Activated CD4-positive, alpha-beta memory T cell treated with anti-CD3 and anti-CD28 coated beads, Interleukin-2, amount 10 ng/mL, durations not matched to agents 7 days and 5 days (primary cell): ENCODE measurements at regions not wholly inside any gene's neighbourhood (a gene's known extent, or its start where the extent isn't known, plus 50 kb on each side); places are given as distances from the start of the nearest gene placed in this dataset.

Experiments used
- CTCF ChIA-PET: fragments of 350-600 bp; sonication (Branson Sonifier 250); formaldehyde crosslinking; loops from one replicate; lab custom pipeline; 2021; ENCODE audit warnings: antibody characterized with exemption, inconsistent platforms; lab: Charles Lee
- POLR2A ChIA-PET: fragments of 350-600 bp; sonication (Branson Sonifier 250); formaldehyde crosslinking; loops from one replicate; lab custom pipeline; 2021; ENCODE audit warnings: antibody characterized with exemption; lab: Charles Lee
- DNase-seq: peaks from one replicate; pipeline ENCODE4 v3.0.0-alpha.2; 2020
- H3K27ac Mint-ChIP-seq: one replicate; pipeline ENCODE4 v1.8.0; 2021; ENCODE audit warnings: mild to moderate bottlenecking, mixed read lengths
- H3K27me3 Mint-ChIP-seq: one replicate; pipeline ENCODE4 v1.8.0; 2021; ENCODE audit warnings: mixed read lengths
- H3K36me3 Mint-ChIP-seq: one replicate; pipeline ENCODE4 v1.8.0; 2021; ENCODE audit warnings: low read depth, mixed read lengths
- H3K4me1 Mint-ChIP-seq: one replicate; pipeline ENCODE4 v1.8.0; 2021; ENCODE audit warnings: mixed read lengths
- H3K4me3 Mint-ChIP-seq: one replicate; pipeline ENCODE4 v1.8.0; 2021; ENCODE audit warnings: mild to moderate bottlenecking, mixed read lengths
- H3K9me3 Mint-ChIP-seq: one replicate; pipeline ENCODE4 v1.8.0; 2021; ENCODE audit warnings: mixed read lengths

GRCh38 chr9:23926368-23926767, 100.3 kb upstream of the ELAVL2 start:
- Mint-ChIP-seq H3K9me3 (no peaks in the 10 kb centered on the region), H3K36me3 (no peaks in the 10 kb centered on the region), H3K4me1 (no peaks in the 10 kb centered on the region), H3K27me3 (no peaks in the 10 kb centered on the region), H3K27ac (no peak overlapping the region), H3K4me3 (no peak overlapping the region)
- no peak for DNase-seq
- ChIA-PET POLR2A (no interaction called here), CTCF (no interaction called here)

DNA sequence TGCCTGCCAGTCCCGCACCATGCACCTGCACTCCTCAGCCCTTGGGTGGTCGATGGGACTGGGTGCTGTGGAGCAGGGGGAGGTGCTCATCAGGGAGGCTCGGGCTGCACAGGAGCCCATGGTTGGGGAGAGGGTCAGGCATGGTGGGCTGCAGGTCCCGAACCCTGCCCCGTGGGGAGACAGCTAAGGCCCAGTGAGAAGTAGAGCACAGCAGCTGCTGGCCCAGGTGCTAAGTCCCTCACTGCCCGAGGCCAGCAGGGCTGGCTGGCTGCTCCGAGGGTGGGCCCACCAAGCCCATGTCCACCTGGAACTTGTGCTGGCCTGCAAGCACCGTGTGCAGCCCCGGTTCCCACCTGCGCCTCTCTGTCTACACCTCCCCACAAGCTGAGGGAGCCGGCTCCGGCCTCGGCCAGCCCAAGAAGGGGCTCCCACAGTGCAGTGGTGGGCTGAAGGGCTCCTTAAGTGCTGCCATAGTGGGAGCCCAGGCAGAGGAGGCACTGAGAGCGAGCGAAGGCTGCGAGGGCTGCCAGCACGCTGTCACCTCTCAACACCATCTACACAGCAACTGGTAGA, 88.5 kb upstream of the ELAVL2 start:
- no peaks in the 10 kb centered on the region for H3K36me3 Mint-ChIP-seq
- no peaks in the 10 kb centered on the region for H3K4me1 Mint-ChIP-seq
- peaks cover 15% of the 10 kb centered on the region for H3K9me3 Mint-ChIP-seq
- H3K27me3 Mint-ChIP-seq: no peaks in the 10 kb centered on the region
- H3K27ac Mint-ChIP-seq: no peak overlapping the region
- CTCF ChIA-PET: no interaction called here
- no peak overlapping the region for H3K4me3 Mint-ChIP-seq
- no peak for DNase-seq
- POLR2A ChIA-PET: no interaction called here

DNA sequence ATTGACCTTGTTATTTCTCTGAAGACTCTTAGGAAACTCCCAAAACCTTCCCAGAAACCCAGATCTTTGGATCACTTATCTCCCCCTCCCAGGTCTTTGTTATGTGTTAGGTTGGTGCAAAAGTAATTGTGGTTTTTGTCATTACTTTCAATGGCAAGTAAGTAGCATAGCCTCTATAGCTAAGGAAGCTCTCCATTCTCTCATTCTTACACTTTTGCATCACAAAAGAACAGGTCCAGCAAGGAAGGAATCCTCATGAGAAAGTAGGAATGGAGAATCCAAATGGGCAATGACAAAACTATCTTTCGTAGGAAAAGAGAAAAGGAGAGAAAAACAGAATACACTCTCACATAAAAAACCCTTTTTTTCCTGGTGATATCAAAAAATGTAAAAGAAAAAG, 81.3 kb upstream of the ELAVL2 start:
- H3K27ac Mint-ChIP-seq: no peak overlapping the region
- H3K27me3 Mint-ChIP-seq: no peaks in the 10 kb centered on the region
- H3K4me3 Mint-ChIP-seq: no peak overlapping the region
- POLR2A ChIA-PET: no interaction called here
- H3K36me3 Mint-ChIP-seq: no peaks in the 10 kb centered on the region
- peaks cover 4% of the 10 kb centered on the region for H3K9me3 Mint-ChIP-seq
- CTCF ChIA-PET: no interaction called here
- H3K4me1 Mint-ChIP-seq: no peaks in the 10 kb centered on the region
- DNase-seq: no peak

DNA sequence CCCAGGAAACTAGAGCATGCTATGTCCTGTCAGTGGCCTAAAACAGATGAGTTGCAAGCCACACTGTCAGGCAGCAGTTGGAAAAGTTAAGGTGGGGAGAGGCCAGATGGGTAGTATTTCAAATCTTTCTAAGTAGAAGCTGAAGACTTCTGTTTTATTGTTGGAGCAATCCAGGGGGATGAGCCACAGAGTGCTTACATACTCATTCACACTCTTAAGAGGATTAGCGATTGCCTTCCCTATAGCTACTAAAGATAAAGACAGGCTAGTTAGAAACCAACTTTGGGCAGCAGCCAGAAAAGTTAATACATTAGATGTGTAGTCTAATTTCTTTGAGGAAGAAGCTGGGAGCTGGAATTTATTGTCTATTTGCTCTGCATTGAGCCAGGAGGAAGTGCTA, 61.7 kb upstream of the ELAVL2 start:
- ChIA-PET CTCF (no interaction called here), POLR2A (no interaction called here)
- peaks cover 14% of the 10 kb centered on the region for H3K9me3 Mint-ChIP-seq
- no peak overlapping the region for H3K27ac Mint-ChIP-seq
- no peaks in the 10 kb centered on the region for H3K36me3 Mint-ChIP-seq
- H3K4me1 Mint-ChIP-seq: no peaks in the 10 kb centered on the region
- H3K27me3 Mint-ChIP-seq: no peaks in the 10 kb centered on the region
- no peak for DNase-seq
- no peak overlapping the region for H3K4me3 Mint-ChIP-seq
